Lung (tissue), 11 donors: ENCODE measurements at regions not wholly inside any gene's neighbourhood (a gene's known extent, or its start where the extent isn't known, plus 50 kb on each side); places are given as distances from the start of the nearest gene placed in this dataset.
"Not testable (repeated sequence)": the region's sequence is repeated elsewhere in the genome, so short reads cannot be mapped to it uniquely, and the experiment has no call there.

Source experiments
- ATAC-seq: fragments of 200-7000 bp; cut with Tn5 transposase; one replicate; pipeline ENCODE4 v1.9.1; 2020; ENCODE audit warnings: moderate number of reproducible peaks; ENCODE audit not compliant: insufficient read depth, low FRiP score
- DNase-seq, 3 donors: peaks; one replicate each; pipeline ENCODE4 v3.0.0-alpha.2; 2013 to 2017
- H3K27ac ChIP-seq, 2 donors: one replicate each; pipeline ENCODE4 v1.5.1; 2013; ENCODE audit warnings: mild to moderate bottlenecking in 2 of 2, moderate library complexity in 2 of 2, control low read depth in 1 of 2, inconsistent platforms in 1 of 2, low read depth in 1 of 2, low read length in 1 of 2
- H3K27me3 ChIP-seq, 3 donors: one replicate each; pipeline ENCODE4 v1.5.1; 2013; ENCODE audit warnings: low read length in 2 of 3; ENCODE audit not compliant: control insufficient read depth in 3 of 3, insufficient read depth in 3 of 3
- H3K36me3 ChIP-seq, 4 donors: one replicate each; pipeline ENCODE4 v1.5.1; 2013; ENCODE audit warnings: low read length in 4 of 4, mild to moderate bottlenecking in 1 of 4, moderate library complexity in 1 of 4; ENCODE audit not compliant: control insufficient read depth in 4 of 4, insufficient read depth in 4 of 4
- H3K4me1 ChIP-seq, 5 donors: one replicate each; pipeline ENCODE4 v1.5.1; 2013; ENCODE audit warnings: low read length in 5 of 5, mild to moderate bottlenecking in 2 of 5, moderate library complexity in 1 of 5; ENCODE audit not compliant: control insufficient read depth in 5 of 5, insufficient read depth in 5 of 5
- H3K4me3 ChIP-seq: one replicate; pipeline ENCODE4 v1.5.1; 2013; ENCODE audit warnings: mild to moderate bottlenecking, control low read depth, moderate library complexity
- H3K9ac ChIP-seq, 2 donors: one replicate each; pipeline ENCODE4 v1.5.1; 2013; ENCODE audit warnings: low read length in 2 of 2, control low read depth in 1 of 2; ENCODE audit not compliant: insufficient read depth in 1 of 2
- H3K9me3 ChIP-seq, 4 donors: one replicate each; pipeline ENCODE4 v1.5.1; 2013; ENCODE audit warnings: low read length in 3 of 4, mild to moderate bottlenecking in 1 of 4, moderate library complexity in 1 of 4; ENCODE audit not compliant: control insufficient read depth in 4 of 4, insufficient read depth in 3 of 4
- CTCF ChIP-seq: IDR thresholded peaks from 2 replicates; pipeline ENCODE4 v1.5.1; 2012; ENCODE audit warnings: mild to moderate bottlenecking; ENCODE audit errors: control extremely low read depth, extremely low read depth
- WGBS, 2 donors: extraction: QIAGEN DNeasy Blood & Tissue Kit; methylation state at CpG; one replicate each; pipeline ENCODE4 v1.1.7; 2013; 5-methylcytosine and 5-hydroxymethylcytosine counted together
- donor health status: control.
- donor health status: control.
- donor health status: Bipolar disorder and iron deficiency.
- donor health status: healthy.
- donor health status: DM: yes; HTN: yes; CAD: no.

- not testable (repeated sequence) for H3K36me3 ChIP-seq, H3K9me3 ChIP-seq, H3K27ac ChIP-seq, H3K9ac ChIP-seq, H3K4me3 ChIP-seq, H3K4me1 ChIP-seq, DNase-seq, ATAC-seq, H3K27me3 ChIP-seq
- 91 to 92% methylated on average over 7 of the region's 7 CpGs for WGBS, 2 donors
Observed at GRCh38 chr12:64552510-64552909, 57.8 kb upstream of the RASSF3 start.

DNA sequence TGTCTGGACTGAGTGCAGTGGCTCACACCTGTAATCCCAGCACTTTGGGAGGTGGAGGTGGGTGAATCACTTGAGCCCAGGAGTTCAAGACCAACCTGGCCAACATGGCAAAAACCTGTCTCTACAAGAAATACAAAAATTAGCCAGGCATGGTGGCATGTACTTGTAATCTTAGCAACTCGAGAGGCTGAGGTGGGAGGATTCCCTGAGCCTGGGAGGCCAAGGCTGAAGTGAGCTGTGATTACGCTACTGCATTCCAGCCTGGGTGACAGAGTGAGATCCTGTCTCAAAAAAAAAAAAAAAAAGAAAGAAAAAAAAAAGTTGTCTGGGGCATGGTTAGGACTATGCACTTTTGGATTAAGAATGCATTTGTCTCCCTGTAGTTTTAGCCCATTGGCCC is 56.6 kb upstream of the RASSF3 start:
- not testable (repeated sequence) for H3K27me3 ChIP-seq, H3K27ac ChIP-seq, H3K36me3 ChIP-seq, H3K9ac ChIP-seq, H3K9me3 ChIP-seq, ATAC-seq, H3K4me1 ChIP-seq, DNase-seq, H3K4me3 ChIP-seq
- 86 to 96% methylated on average over 2 of the region's 2 CpGs for WGBS, 2 donors

DNA sequence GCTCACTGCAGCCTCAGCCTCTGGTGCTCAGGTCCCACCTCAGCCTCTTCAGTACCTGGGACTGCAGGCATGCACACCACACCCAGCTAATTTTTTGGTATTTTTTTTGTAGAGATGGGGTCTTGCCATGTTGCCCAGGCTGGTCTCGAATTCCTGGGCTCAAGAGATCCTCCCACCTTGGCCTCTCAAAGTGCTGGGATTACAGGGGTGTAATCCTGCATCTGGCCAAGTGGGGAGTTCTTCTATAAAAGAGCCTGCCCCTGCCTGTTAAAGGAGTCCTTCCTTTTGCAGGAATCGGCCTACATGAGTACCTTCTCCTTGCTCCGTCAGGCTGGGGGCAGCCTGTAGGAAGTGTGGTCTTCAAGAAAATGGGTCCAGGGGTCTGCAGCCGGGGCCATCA is 54.1 kb upstream of the RASSF3 start:
- H3K27me3 ChIP-seq: no peaks in the 10 kb centered on the region
- no peak overlapping the region for H3K27ac ChIP-seq
- H3K4me1 ChIP-seq: peaks cover 0 to 4% (median 0%) of the 10 kb centered on the region in 5 donors
- peaks cover 0 to 3% (median 0%) of the 10 kb centered on the region in 4 donors for H3K9me3 ChIP-seq
- H3K36me3 ChIP-seq: no peaks in the 10 kb centered on the region
- ATAC-seq: no peak
- no peak for TF ChIP-seq CTCF
- DNase-seq: no peak
- no peak overlapping the region for H3K9ac ChIP-seq
- WGBS, 2 donors: 87 to 88% methylated on average over 4 of the region's 4 CpGs
- H3K4me3 ChIP-seq: no peak overlapping the region

DNA sequence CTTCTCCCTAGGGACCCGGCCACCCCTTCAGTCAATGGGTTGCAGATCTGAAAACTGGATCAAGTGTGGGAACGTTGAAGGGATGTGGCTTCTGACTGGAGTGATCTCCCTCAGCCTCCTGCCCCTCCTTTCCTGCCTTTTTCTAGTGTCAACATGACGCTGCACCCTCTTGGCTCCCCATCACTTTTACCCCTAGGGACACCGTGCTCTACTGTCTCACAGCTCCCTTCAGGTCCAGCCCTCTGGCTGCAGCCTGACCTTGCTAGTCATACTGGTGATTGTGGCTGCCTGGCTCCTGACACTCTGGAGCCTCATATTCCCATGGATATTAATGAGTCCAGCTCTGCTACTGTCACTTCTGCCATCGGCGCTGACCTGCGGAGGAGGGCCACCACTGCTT is 51.5 kb upstream of the RASSF3 start:
- Histone ChIP-seq H3K27me3 (no peaks in the 10 kb centered on the region), H3K4me1 (peaks cover 0 to 1% (median 0%) of the 10 kb centered on the region in 5 donors), H3K27ac (no peak overlapping the region), H3K9ac (no peak overlapping the region), H3K9me3 (peaks cover 0 to 3% (median 0%) of the 10 kb centered on the region in 4 donors), H3K4me3 (no peak overlapping the region), H3K36me3 (no peaks in the 10 kb centered on the region)
- 83 to 87% methylated on average over 7 of the region's 7 CpGs for WGBS, 2 donors
- TF ChIP-seq CTCF: no peak
- DNase-seq (no peak), ATAC-seq (no peak)
